Trophoblast cell (in vitro differentiated cells and primary cell): ENCODE measurements at regions not wholly inside any gene's neighbourhood (a gene's known extent, or its start where the extent isn't known, plus 50 kb on each side); places are given as distances from the start of the nearest gene placed in this dataset.
A peak's percentile ranks its signal among the peaks of the same experiment; 100 is the strongest.

Experiments used
- DNase-seq, 2 donors: peaks; one replicate each; pipeline ENCODE4 v3.0.0-alpha.2; 2016
- H2AFZ ChIP-seq: 2 replicates; pipeline ENCODE4 v1.6.1; 2013; ENCODE audit warnings: low read length, moderate library complexity, mild to moderate bottlenecking; ENCODE audit not compliant: insufficient read depth, poor library complexity
- H2AK5ac ChIP-seq: 2 replicates; pipeline ENCODE4 v1.6.1; 2013; ENCODE audit warnings: mild to moderate bottlenecking, low read length
- H2BK120ac ChIP-seq: 2 replicates; pipeline ENCODE4 v1.6.1; 2013; ENCODE audit warnings: low read length, mild to moderate bottlenecking, moderate library complexity; ENCODE audit not compliant: insufficient read depth, poor library complexity
- H2BK12ac ChIP-seq: 2 replicates; pipeline ENCODE4 v1.6.1; 2013; ENCODE audit warnings: mild to moderate bottlenecking, low read length, moderate library complexity
- H2BK5ac ChIP-seq: 2 replicates; pipeline ENCODE4 v1.6.1; 2013; ENCODE audit warnings: low read length, low read depth, moderate library complexity, mild to moderate bottlenecking; ENCODE audit not compliant: poor library complexity
- H3K14ac ChIP-seq: 2 replicates; pipeline ENCODE4 v1.6.1; 2013; ENCODE audit warnings: mild to moderate bottlenecking, low read length
- H3K18ac ChIP-seq: 2 replicates; pipeline ENCODE4 v1.6.1; 2013; ENCODE audit warnings: mild to moderate bottlenecking, low read length
- H3K23ac ChIP-seq: 2 replicates; pipeline ENCODE4 v1.6.1; 2013; ENCODE audit warnings: low read length
- H3K27ac ChIP-seq: 2 replicates; pipeline ENCODE4 v1.5.1; 2013; ENCODE audit warnings: low read depth, mild to moderate bottlenecking, inconsistent platforms, low read length, moderate library complexity
- H3K27me3 ChIP-seq: 2 replicates; pipeline ENCODE4 v1.6.1; 2013; ENCODE audit warnings: inconsistent platforms, mild to moderate bottlenecking, low read length, moderate library complexity; ENCODE audit not compliant: insufficient read depth
- H3K36me3 ChIP-seq, 2 experiments: 1 replicate in 1 of 2; 2 replicates in 1 of 2; pipeline ENCODE4 v1.6.1; 2013; ENCODE audit warnings: low read length in 2 of 2, mild to moderate bottlenecking in 2 of 2, moderate library complexity in 1 of 2; ENCODE audit not compliant: insufficient read depth in 2 of 2, control insufficient read depth in 1 of 2
- H3K4ac ChIP-seq: 2 replicates; pipeline ENCODE4 v1.6.1; 2013; ENCODE audit warnings: low read depth, mild to moderate bottlenecking, low read length, moderate library complexity
- H3K4me1 ChIP-seq, 2 experiments: 1 replicate in 1 of 2; 2 replicates in 1 of 2; pipeline ENCODE4 v1.6.1; 2013; ENCODE audit warnings: low read length in 2 of 2, mild to moderate bottlenecking in 2 of 2, moderate library complexity in 1 of 2; ENCODE audit not compliant: insufficient read depth in 2 of 2, control insufficient read depth in 1 of 2
- H3K4me2 ChIP-seq: 2 replicates; pipeline ENCODE4 v1.6.1; 2013; ENCODE audit warnings: inconsistent platforms, mild to moderate bottlenecking, low read length, moderate library complexity
- H3K4me3 ChIP-seq: 2 replicates; pipeline ENCODE4 v1.5.1; 2013; ENCODE audit warnings: mild to moderate bottlenecking, low read depth, low read length, inconsistent platforms
- H3K79me1 ChIP-seq: one replicate; pipeline ENCODE4 v1.6.1; 2013; ENCODE audit warnings: low read length
- H3K79me2 ChIP-seq: 2 replicates; pipeline ENCODE4 v1.6.1; 2013; ENCODE audit warnings: low read length, mild to moderate bottlenecking; ENCODE audit not compliant: control insufficient read depth, insufficient read depth, poor library complexity
- H3K9ac ChIP-seq: 2 replicates; pipeline ENCODE4 v1.6.1; 2013; ENCODE audit warnings: mild to moderate bottlenecking, low read length
- H3K9me3 ChIP-seq: 2 replicates; pipeline ENCODE4 v1.6.1; 2013; ENCODE audit warnings: low read depth, mild to moderate bottlenecking, control low read depth, inconsistent platforms, low read length; ENCODE audit not compliant: insufficient read depth
- H4K12ac ChIP-seq: 2 replicates; pipeline ENCODE4 v1.6.1; 2013; ENCODE audit warnings: low read depth, mild to moderate bottlenecking, low read length, moderate library complexity
- H4K8ac ChIP-seq: 2 replicates; pipeline ENCODE4 v1.6.1; 2013; ENCODE audit warnings: low read depth, mild to moderate bottlenecking, low read length, moderate library complexity
- H4K91ac ChIP-seq: one replicate; pipeline ENCODE4 v1.6.1; 2013; ENCODE audit warnings: low read depth, mild to moderate bottlenecking, low read length, moderate library complexity
- WGBS: extraction: QIAGEN DNeasy Blood & Tissue Kit; methylation state at CpG from one replicate; pipeline ENCODE4 v1.1.7; 2013; ENCODE audit warnings: missing lambda C conversion rate; ENCODE audit not compliant: insufficient read length, insufficient coverage; ENCODE audit errors: extremely low coverage; 5-methylcytosine and 5-hydroxymethylcytosine counted together

DNA sequence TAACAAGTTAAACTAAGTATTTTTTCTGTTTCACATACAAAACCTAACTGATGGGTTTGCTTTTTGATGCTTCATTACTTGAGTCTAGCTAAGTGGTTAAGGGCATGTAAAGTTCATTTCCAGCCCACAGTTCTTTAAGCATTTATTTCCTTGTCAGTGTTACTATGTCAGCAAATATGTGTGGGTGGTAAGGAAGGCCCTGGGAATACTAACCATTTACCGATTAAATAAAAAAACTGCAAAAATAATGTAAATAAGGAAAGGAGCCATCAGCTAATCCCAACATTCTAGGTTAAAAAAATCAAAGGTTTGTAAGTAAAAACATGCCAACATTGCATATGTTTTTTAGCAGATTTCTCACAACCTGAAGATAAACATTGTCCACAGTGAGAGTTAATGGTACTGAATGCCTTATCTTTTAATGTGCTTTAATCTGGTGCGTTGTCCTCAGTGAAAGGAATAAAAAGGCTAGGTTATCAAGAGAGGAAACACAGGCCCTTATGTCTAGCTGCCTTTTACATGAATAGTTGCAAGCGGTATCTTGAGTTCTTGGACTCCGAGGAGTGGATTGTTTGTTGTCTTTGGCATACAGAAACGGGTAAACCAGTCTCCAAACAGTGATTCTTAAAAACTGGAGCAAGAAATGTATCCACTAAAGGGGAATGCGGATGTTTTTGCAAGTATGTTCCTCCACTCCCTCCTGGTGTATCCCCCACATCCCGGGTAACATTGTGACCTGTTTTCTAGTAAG is 949.6 kb upstream of the SLC10A2 start:
- H2AK5ac ChIP-seq: no peak overlapping the region
- H3K79me1 ChIP-seq: no peaks in the 10 kb centered on the region
- no peak overlapping the region for H3K14ac ChIP-seq
- DNase-seq: no peak
- no peak overlapping the region for H2BK12ac ChIP-seq
- no peak overlapping the region for H2BK120ac ChIP-seq
- H3K4me1 ChIP-seq: peaks cover 0 to 2% of the 10 kb centered on the region in 2 experiments
- H3K27me3 ChIP-seq: no peaks in the 10 kb centered on the region
- no peak overlapping the region for H3K4ac ChIP-seq
- H3K36me3 ChIP-seq: no peaks in the 10 kb centered on the region
- H4K12ac ChIP-seq: no peak overlapping the region
- no peak overlapping the region for H2AFZ ChIP-seq
- no peak overlapping the region for H3K4me3 ChIP-seq
- no peak overlapping the region for H3K9ac ChIP-seq
- H3K27ac ChIP-seq: no peak overlapping the region
- no peak overlapping the region for H3K23ac ChIP-seq
- H2BK5ac ChIP-seq: no peak overlapping the region
- no peaks in the 10 kb centered on the region for H3K79me2 ChIP-seq
- no peak overlapping the region for H3K18ac ChIP-seq
- no peak overlapping the region for H3K4me2 ChIP-seq
- H3K9me3 ChIP-seq: no peaks in the 10 kb centered on the region
- no CpG with 5 or more reads among the region's 7 CpGs for WGBS
- H4K91ac ChIP-seq: no peak overlapping the region
- no peak overlapping the region for H4K8ac ChIP-seq

DNA sequence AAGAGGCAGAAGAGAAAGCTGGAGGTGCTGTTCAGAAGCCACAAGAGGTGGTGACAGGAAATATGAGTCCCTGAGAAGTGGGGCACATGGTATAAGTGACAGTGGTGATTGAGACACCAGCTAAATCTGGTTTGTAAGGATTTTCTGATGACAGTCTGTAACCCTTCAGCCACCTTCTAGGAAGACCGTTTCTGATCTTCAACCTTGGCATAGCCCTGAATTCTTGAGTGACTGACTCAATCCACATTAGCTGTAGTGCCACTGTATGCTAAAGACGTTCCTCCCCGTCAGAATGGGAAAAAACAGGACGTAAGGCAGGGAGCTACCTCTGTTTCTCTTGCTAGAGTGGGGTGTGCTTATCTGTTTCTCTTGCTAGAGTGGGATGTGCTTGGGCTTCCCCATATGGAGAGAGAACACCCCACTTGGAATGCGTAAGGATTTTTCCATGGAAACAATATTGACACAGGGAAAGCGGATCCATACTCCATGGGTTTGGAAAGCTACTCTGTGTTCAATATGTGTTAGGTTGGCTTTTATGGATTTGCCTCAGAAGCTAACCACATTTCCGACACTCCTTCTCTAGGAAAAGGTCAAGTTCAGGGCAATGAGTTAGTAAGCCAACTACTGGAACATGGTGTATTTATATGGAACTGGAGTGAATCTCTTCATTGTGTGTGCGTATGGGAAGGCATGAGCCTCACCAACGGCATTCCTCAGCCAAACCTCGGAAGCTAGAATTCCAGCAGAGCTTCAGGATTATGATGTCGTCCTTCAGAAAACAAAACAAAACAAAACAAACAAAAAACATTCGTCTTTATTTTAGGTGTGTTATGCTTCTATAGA is 948.8 kb upstream of the SLC10A2 start:
- H2BK120ac ChIP-seq: no peak overlapping the region
- no peak overlapping the region for H3K14ac ChIP-seq
- H3K4ac ChIP-seq: no peak overlapping the region
- H3K23ac ChIP-seq: no peak overlapping the region
- DNase-seq: no peak
- no peak overlapping the region for H3K27ac ChIP-seq
- H3K27me3 ChIP-seq: no peaks in the 10 kb centered on the region
- H4K91ac ChIP-seq: no peak overlapping the region
- H2AK5ac ChIP-seq: no peak overlapping the region
- no peak overlapping the region for H4K12ac ChIP-seq
- H3K79me2 ChIP-seq: no peaks in the 10 kb centered on the region
- H3K18ac ChIP-seq: no peak overlapping the region
- no peak overlapping the region for H3K4me3 ChIP-seq
- H3K9ac ChIP-seq: no peak overlapping the region
- no peak overlapping the region for H2AFZ ChIP-seq
- H2BK12ac ChIP-seq: no peak overlapping the region
- H3K79me1 ChIP-seq: no peaks in the 10 kb centered on the region
- H2BK5ac ChIP-seq: no peak overlapping the region
- H4K8ac ChIP-seq: no peak overlapping the region
- no CpG with 5 or more reads among the region's 12 CpGs for WGBS
- peaks cover 0 to 2% of the 10 kb centered on the region in 2 experiments for H3K4me1 ChIP-seq
- no peaks in the 10 kb centered on the region for H3K36me3 ChIP-seq
- H3K9me3 ChIP-seq: no peaks in the 10 kb centered on the region
- H3K4me2 ChIP-seq: no peak overlapping the region

DNA sequence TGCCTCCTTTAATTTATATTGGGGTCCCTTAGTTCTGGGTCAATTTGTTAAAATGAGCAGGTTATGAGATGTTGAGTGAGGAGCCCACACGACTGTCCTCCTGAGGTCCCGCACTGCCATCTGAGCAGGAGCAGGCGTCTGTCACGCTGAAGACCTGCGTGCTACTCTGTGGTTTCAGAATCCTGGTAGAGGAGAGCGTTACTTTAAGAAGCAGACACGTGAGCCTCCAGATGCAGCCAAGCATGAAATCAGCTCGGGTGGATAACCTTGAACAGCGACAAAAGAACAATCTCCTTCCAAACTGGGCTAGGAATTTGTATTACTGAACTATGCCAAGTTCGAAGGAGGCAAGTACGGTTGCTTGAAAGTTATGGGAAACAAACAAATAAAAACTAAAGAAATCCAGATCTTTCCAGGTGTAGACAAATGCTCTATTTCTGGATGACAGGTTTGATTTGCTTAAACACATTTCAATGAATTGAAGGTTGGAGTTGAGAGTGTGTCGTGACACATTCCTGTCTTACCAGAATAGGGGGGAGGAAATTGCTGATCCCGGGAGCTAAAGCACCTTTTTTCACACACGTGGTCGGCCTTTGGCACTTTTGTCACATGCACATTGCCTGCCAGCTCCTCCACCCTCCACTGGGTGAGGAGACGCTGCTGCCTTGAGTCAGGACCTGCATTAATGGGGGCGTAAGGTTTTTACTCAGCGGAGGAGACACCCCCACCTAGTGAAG is 945.5 kb upstream of the SLC10A2 start:
- Histone ChIP-seq H3K4me2 (no peak overlapping the region), H3K9me3 (no peaks in the 10 kb centered on the region), H3K27ac (no peak overlapping the region), H2BK5ac (no peak overlapping the region), H4K8ac (no peak overlapping the region), H3K4ac (no peak overlapping the region), H3K4me1 (peaks cover 0 to 2% of the 10 kb centered on the region in 2 experiments), H3K23ac (no peak overlapping the region), H3K27me3 (no peaks in the 10 kb centered on the region), H3K79me1 (no peaks in the 10 kb centered on the region), H4K91ac (no peak overlapping the region), H3K18ac (no peak overlapping the region), H3K9ac (no peak overlapping the region), H3K4me3 (peak overlapping the region; percentile 44), H2BK120ac (no peak overlapping the region), H2AFZ (no peak overlapping the region), H2BK12ac (no peak overlapping the region), H3K36me3 (no peaks in the 10 kb centered on the region), H3K14ac (no peak overlapping the region), H3K79me2 (no peaks in the 10 kb centered on the region), H2AK5ac (no peak overlapping the region), H4K12ac (no peak overlapping the region)
- no CpG with 5 or more reads among the region's 18 CpGs for WGBS
- no peak for DNase-seq

DNA sequence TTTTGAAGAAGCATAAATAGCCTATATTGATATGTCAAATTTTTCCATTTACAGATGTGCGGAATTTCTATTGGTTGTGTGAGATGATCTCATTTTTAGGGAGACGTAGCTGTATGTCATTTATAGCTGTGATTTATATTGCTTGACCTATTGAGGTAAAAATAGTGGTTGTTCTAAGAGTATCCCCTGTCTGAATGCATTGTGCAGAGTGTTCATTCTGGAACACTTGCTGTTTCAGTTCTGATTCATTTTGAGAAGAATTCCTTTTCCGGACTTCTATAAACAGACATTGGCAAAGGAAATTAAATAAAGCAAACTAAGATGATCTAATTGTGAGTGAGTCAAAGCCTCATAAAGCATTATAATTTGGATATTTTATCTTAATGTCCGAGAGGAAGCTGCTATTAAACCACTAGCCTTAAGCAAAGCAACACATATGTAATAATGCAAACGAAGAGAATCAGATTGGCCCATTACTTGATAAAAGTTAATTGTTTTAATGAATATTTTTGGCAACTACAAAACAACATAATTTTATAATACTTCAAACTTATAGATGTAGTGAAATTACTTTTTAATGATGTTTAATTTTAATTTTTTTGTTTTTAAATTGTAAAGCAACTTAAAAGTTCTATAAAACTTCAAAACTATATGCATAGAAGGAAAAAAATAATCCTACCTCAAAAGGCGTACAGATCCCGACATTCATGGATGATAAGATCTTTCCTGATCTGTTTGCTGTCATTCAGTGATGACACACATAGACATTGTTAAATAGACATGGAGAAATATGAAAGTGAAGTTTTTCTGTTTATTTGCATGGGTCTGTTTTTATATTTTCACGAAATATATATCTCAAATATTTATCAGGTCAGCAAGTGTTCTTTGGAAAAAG is 942.6 kb upstream of the SLC10A2 start:
- Histone ChIP-seq H3K79me1 (no peaks in the 10 kb centered on the region), H3K4me2 (no peak overlapping the region), H3K14ac (no peak overlapping the region), H2BK12ac (no peak overlapping the region), H2AK5ac (no peak overlapping the region), H2BK120ac (no peak overlapping the region), H3K4me3 (no peak overlapping the region), H4K91ac (no peak overlapping the region), H3K27me3 (no peaks in the 10 kb centered on the region), H2AFZ (no peak overlapping the region), H3K36me3 (no peaks in the 10 kb centered on the region), H3K9ac (no peak overlapping the region), H3K23ac (no peak overlapping the region), H4K8ac (no peak overlapping the region), H3K9me3 (no peaks in the 10 kb centered on the region), H3K4ac (no peak overlapping the region), H2BK5ac (no peak overlapping the region), H3K18ac (no peak overlapping the region), H3K79me2 (no peaks in the 10 kb centered on the region), H3K27ac (no peak overlapping the region), H3K4me1 (peaks cover 0 to 2% of the 10 kb centered on the region in 2 experiments), H4K12ac (no peak overlapping the region)
- no peak for DNase-seq
- WGBS: no CpG with 5 or more reads among the region's 8 CpGs
